GM11168 (cell line): ENCODE measurements at regions not wholly inside any gene's neighbourhood (a gene's known extent, or its start where the extent isn't known, plus 50 kb on each side); places are given as distances from the start of the nearest gene placed in this dataset.
"Not testable (repeated sequence)": the region's sequence is repeated elsewhere in the genome, so short reads cannot be mapped to it uniquely, and the experiment has no call there.

Experiments used
- in situ Hi-C: fragments of 300-500 bp; cut with MboI; formaldehyde crosslinking; loops from one replicate; pipeline ENCODE4 v1.12.0; 2022; ENCODE audit warnings: low sequenced_read_pairs; ENCODE audit not compliant: unreplicated experiment

DNA sequence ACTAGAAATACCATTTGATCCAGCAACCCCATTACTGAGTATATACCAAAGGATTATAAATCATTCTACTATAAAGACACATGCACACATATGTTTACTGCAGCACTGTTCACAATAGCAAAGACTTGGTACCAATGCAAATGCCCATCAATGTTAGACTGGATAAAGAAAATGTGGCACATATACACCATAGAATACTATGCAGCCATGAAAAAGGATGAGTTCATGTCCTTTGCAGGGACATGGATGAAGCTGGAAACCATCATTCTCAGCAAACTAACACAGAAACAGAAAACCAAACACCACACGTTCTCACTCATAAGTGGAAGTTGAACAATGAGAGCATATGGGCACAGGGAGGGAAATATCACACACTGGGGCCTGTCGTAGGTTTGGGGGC lies 106.0 kb downstream of the SPATA18 start:
- in situ Hi-C loops = not testable (repeated sequence)

DNA sequence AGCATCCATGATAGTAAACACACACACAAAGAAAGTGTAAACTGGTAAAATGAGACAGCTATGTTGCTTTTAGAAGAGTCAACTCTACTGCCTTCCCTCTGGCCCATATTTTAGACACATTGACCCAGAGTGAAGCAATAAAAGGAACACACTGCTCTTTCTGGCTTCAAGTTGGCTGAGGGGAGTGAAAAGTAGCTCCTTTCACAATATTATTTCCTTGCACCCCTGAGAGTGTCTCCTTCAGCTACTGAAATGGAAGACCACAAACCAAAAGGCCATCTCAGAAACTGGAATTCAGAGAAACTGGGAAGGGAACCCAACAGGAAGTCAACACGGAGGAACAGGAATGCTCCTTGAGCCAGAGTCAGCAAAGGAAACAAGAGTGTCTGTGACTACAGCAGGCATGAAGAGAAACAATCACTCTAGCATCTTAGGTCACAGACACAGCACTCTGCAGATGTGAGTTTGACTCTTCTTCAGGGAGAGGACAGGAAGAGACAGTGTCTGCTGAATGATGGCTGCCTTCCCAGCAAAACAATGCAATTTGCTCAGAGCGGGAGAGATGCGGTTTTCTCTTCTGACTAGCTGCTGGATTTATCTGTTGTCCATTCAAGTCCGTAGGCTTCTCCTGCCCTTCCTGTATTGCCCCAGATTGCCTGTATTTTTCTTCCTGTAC lies 106.7 kb downstream of the SPATA18 start:
- in situ Hi-C loops = no loop called here

DNA sequence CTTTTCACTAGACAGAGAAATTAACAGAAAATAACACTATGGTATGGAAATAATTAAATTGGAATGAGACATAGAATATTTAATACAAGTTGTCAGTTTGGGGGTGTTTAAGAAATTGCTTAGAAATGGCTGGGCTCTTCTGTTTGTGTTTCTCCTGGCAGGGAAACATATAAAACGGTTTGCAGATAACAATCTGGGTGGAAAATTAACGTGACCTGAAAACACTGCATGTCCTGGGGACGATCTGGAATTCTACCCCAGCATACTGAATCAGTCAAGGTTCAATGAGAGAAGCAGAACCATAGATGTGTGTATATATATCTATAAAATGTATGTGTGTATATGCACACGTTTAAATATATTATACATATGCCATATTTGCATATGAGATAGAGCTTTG lies 109.8 kb downstream of the SPATA18 start:
- in situ Hi-C loops = no loop called here

DNA sequence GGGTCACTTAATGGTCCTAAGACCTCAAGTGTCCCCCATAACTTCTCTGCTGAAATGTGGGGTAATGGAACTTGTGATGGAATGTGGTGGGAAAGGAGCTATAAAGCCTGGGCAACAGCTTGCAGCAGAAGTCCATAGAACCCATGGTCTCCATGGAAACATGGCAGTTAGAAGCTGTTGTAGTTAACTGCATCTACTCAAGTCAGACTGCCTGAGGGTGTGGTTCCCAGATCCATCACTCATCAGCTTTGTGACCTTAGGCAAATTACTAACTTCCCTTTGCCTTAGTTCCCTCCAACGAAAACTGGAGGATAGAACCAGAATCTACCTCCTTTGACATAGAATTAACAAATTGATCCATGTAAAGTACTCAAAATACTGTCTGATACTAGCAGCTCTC lies 113.0 kb downstream of the SPATA18 start:
- in situ Hi-C loops = no loop called here

DNA sequence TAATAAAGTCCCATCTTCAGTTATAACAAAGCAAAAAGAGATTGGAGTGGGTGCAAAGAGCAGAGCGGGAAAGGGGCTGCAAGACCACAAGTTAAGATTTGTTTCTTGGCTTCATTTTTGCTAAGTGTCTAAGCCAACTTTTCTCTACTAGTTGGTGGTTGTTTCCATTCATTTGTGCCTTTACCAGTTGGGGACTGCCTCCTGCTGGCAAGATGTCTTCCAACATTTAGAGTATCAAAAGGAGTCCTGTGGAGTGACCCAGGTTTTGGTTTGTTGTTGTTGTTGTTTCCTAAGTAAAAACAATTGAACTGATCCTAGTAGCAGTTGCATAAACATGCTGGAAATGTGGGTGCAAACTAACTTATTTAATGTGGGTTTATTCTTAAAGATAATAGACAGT lies 121.1 kb downstream of the SPATA18 start:
- in situ Hi-C loops = no loop called here

GRCh38 chr4:52173470-52174045 lies 122.5 kb downstream of the SPATA18 start:
- in situ Hi-C loops = no loop called here

- in situ Hi-C loops = no loop called here
These were observed 136.5 kb downstream of the SPATA18 start for GRCh38 chr4:52187603-52188002.

DNA sequence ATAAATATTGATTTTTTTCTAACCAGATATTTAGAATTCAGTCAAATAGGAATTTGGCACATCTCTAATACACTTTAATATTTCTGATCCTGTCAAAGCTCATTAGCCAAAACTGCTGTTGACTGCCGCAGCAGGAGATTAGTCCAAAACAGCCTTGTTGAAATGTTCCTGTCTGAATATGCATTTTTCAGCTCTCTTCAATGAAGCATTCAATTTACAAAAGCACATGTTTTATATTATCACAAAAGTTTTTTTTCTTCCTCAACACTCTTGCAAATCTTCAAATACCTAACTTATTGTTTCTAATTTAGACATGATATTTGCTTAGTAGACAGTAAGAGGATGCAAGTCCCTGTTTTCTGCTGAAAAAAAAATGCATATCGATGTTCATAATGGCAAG lies 140.9 kb downstream of the SPATA18 start:
- in situ Hi-C loops = no loop called here

GRCh38 chr4:52192721-52193135 lies 141.6 kb downstream of the SPATA18 start:
- in situ Hi-C loops = no loop called here

GRCh38 chr4:52195869-52196268 lies 144.8 kb downstream of the SPATA18 start:
- in situ Hi-C loops = no loop called here

DNA sequence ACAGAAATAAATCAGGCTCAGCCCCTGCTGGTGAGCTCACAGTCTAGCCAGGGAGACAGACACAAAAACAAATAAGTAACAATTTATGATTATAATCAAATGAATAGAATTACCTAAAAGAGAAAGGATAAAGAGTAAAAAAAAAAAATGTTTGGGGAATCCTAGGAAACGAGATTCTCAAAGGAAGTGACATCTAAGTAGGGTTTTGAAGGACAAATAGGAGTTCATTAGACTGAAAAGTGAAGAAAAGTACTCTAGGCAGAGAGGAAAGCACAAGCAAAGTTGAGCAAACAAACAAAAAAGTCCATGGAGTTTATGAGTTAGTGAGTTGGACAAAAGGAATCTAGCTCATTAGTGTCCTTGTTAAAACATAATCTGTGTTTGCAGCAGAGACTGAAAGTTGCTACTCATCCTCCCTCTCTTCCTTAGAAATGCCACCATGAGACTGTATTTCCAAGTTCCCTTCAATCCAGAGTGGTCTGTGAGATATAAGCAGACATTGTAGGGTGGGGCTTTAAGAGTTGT lies 145.6 kb downstream of the SPATA18 start:
- in situ Hi-C loops = no loop called here

- in situ Hi-C loops = no loop called here
These were observed 146.2 kb downstream of the SPATA18 start for GRCh38 chr4:52197306-52197705.

DNA sequence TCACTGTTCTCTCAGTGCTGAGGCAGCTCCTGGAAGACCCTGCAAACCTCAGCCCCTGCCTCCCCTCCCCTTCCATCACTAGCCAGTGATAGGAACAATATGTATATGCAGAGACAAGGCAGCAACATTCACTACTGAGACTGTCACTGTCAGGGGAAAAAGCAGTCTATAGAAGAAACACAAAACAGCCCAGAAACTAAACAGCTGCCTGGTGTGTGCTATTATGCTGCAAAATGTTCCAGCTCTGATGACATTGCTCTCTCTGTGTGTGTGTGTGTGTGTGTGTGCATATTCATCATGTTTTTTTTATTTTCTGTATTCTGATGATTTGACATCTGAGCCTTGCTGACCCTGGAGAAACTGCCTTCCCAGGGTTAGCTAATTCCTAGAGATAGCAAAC lies 147.2 kb downstream of the SPATA18 start:
- in situ Hi-C loops = no loop called here

DNA sequence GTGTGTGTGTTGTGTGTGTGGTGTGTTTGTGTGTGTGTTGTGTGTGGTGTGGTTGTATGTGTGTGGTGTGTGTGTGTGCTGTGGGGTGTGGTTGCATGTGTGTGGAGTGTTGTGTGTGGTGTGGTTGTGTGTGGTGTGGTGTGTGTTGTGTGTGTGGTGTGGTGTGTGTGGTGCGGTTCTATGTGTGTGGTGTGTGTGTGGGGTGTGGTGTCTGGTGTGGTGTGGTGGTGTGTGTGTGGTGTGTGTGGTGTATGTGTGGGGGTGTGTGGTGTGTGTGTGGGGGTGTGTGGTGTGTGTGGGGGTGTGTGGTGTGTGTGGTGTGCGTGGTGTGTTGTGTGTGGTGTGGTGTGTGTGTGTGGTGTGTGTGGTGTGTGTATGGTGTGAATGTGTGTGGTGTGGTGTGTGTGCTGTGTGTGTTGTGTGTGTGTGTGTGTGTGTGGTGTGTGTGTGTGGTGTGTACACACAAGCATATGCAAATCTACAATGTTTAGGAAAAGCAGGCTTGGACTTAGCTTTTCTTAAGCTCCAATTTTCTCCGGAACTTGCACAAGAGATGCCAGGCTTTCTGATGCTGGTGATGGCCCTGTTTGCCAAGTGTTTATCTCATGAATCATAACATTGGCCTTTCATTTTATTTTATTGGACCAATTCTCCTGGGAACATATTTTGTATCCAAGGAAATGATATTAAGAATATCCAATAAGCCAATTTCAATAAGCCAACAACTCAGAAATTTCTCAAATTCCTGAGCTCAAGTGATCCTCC lies 148.7 kb downstream of the SPATA18 start:
- in situ Hi-C loops = no loop called here

GRCh38 chr4:52200339-52200725 lies 149.2 kb downstream of the SPATA18 start:
- in situ Hi-C loops = no loop called here

GRCh38 chr4:52201715-52202114 lies 150.6 kb downstream of the SPATA18 start:
- in situ Hi-C loops = no loop called here

DNA sequence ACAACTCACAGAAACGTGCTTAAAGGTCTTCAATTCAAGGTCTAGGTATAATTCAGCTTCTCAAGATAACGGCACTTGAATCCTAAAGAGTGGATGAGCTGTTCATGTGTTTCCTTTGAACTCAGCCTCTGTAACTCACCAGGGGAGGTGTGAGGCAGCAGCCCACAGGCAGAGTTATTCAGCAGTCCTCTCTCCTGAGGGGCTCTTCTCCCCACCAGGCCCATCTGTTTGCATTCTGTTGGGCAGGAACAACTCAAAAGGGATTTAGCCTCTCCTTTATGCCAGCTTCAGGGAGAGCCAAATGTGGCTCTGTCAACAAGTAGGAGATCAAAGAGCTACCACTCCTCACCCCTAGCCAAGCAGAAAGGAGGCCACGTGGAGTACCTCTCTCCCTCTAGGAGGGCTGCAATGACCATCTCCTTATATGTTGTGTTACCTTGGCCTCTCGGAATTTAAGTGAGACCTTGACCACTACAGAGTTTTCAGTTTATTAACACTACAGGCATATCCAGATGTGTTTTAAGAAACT lies 151.2 kb downstream of the SPATA18 start:
- in situ Hi-C loops = no loop called here

GRCh38 chr4:52202931-52203330 lies 151.8 kb downstream of the SPATA18 start:
- in situ Hi-C loops = no loop called here

DNA sequence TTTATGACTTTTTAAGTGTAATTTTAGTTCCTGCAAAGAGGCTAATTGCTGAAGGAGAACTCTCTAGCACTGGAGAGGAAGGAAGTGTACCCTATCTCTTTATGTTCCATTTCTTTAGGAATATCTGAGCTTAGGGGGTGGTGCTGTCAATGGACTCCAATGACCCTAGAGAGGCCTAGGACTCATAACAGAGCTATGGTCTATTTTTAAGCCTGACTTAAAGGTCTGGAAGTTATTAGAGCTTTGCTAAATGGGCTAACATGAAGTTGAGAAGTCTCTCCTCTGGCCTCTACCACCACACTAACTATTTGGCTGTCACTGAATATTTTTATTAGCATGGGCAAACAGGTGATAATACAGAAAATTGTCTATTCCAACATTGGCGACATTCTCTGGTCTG lies 152.2 kb downstream of the SPATA18 start:
- in situ Hi-C loops = no loop called here

GRCh38 chr4:52204921-52205320 lies 153.8 kb downstream of the SPATA18 start:
- in situ Hi-C loops = no loop called here

DNA sequence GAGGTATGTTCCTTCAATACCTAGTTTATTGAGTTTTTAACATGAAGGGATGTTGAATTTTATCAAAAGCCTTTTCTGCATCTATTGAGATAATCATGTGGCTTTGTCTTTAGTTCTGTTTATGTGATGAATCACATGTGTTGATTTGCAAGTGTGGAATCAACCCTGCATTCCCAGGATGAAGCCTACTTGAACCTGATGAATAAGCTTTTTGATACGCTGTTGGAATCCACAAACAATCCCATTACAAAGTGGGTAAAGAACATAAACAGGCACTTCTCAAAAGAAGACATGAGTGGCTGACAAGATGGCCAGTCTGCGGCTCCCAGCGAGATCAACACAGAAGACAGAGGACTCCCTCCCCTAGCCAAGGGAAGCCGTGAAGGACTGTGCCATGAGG lies 156.0 kb downstream of the SPATA18 start:
- in situ Hi-C loops = not testable (repeated sequence)
